IMR-90 (cell line): ENCODE measurements at regions not wholly inside any gene's neighbourhood (a gene's known extent, or its start where the extent isn't known, plus 50 kb on each side); places are given as distances from the start of the nearest gene placed in this dataset.

Experiments
- ATAC-seq: fragments of 200-7000 bp; cut with Tn5 transposase; 2 replicates; pipeline ENCODE4 v1.9.1; 2020; ENCODE audit warnings: low read depth, mild to moderate bottlenecking, moderate library complexity
- BruUV-seq: library from RNA; stranded (reverse); fragments of 400-500 nt; replicated peaks from 2 replicates; lab custom pipeline; 2021; lab: Mats Ljungman, UMichigan
- CTCF ChIA-PET: fragments of 300-600 bp; formaldehyde crosslinking; extraction: SDS; loops from one replicate; lab custom pipeline; 2021; ENCODE audit warnings: antibody characterized with exemption; lab: Yijun Ruan, JAX
- POLR2A ChIA-PET: fragments of 300-600 bp; sonication (Branson Sonifier 250); formaldehyde crosslinking; loops from one replicate; lab custom pipeline; 2022; ENCODE audit warnings: antibody characterized with exemption; ENCODE audit not compliant: unreplicated experiment; lab: Charles Lee
- DNase-seq: peaks from one replicate; pipeline ENCODE4 v3.0.0; 2013
- H2AFZ ChIP-seq: replicated peaks from 2 replicates; pipeline ENCODE3; 2013; ENCODE audit warnings: low read length, mild to moderate bottlenecking; ENCODE audit not compliant: poor library complexity
- H2AK5ac ChIP-seq: 2 replicates; pipeline ENCODE4 v1.6.1; 2013; ENCODE audit warnings: low read depth, low read length, inconsistent platforms
- H2AK9ac ChIP-seq: replicated peaks from 2 replicates; pipeline ENCODE3; 2013; ENCODE audit warnings: mild to moderate bottlenecking, low read depth, low read length, moderate library complexity; ENCODE audit not compliant: poor library complexity
- H2BK120ac ChIP-seq: 2 replicates; pipeline ENCODE4 v1.6.1; 2013; ENCODE audit warnings: low read depth, low read length, inconsistent platforms
- H2BK15ac ChIP-seq: 3 replicates; pipeline ENCODE4 v1.6.1; 2013; ENCODE audit warnings: low read depth, low read length, inconsistent platforms
- H2BK20ac ChIP-seq: 2 replicates; pipeline ENCODE4 v1.6.1; 2013; ENCODE audit warnings: low read depth, mild to moderate bottlenecking, inconsistent platforms, low read length, moderate library complexity
- H2BK5ac ChIP-seq: 2 replicates; pipeline ENCODE4 v1.6.1; 2013; ENCODE audit warnings: mild to moderate bottlenecking, low read depth, low read length, inconsistent platforms; ENCODE audit not compliant: poor library complexity, severe bottlenecking
- H3K14ac ChIP-seq: replicated peaks from 2 replicates; pipeline ENCODE4 v1.6.1; 2013; ENCODE audit warnings: low read depth, low read length, inconsistent platforms
- H3K18ac ChIP-seq: 2 replicates; pipeline ENCODE4 v1.6.1; 2013; ENCODE audit warnings: low read depth, low read length, control low read depth
- H3K23ac ChIP-seq: 2 replicates; pipeline ENCODE4 v1.6.1; 2013; ENCODE audit warnings: low read depth, low read length, inconsistent platforms
- H3K27ac ChIP-seq: 2 replicates; pipeline ENCODE4 v1.5.1; 2013; ENCODE audit warnings: mild to moderate bottlenecking, control low read depth, low read length; ENCODE audit not compliant: insufficient read depth
- H3K27me3 ChIP-seq: 2 replicates; pipeline ENCODE4 v1.6.1; 2013; ENCODE audit warnings: low read length; ENCODE audit not compliant: control insufficient read depth, insufficient read depth
- H3K36me3 ChIP-seq: 2 replicates; pipeline ENCODE4 v1.6.1; 2013; ENCODE audit warnings: low read length, mixed read lengths; ENCODE audit not compliant: control insufficient read depth, insufficient read depth
- H3K4ac ChIP-seq: 2 replicates; pipeline ENCODE4 v1.6.1; 2013; ENCODE audit warnings: low read depth, low read length, inconsistent platforms
- H3K4me1 ChIP-seq: 2 replicates; pipeline ENCODE4 v1.6.1; 2013; ENCODE audit warnings: low read length, mixed read lengths; ENCODE audit not compliant: control insufficient read depth, insufficient read depth
- H3K4me2 ChIP-seq: 2 replicates; pipeline ENCODE4 v1.6.1; 2013; ENCODE audit warnings: low read depth, mild to moderate bottlenecking, control low read depth, low read length, moderate library complexity
- H3K4me3 ChIP-seq: 2 replicates; pipeline ENCODE4 v1.5.1; 2013; ENCODE audit warnings: low read depth, mild to moderate bottlenecking, control low read depth, low read length, moderate library complexity; ENCODE audit not compliant: insufficient read depth
- H3K56ac ChIP-seq: 2 replicates; pipeline ENCODE4 v1.6.1; 2013; ENCODE audit warnings: low read length, inconsistent platforms; ENCODE audit not compliant: insufficient read depth; ENCODE audit errors: extremely low read depth
- H3K79me1 ChIP-seq, 2 experiments: 2 replicates each; pipeline ENCODE4 v1.6.1; 2013; ENCODE audit warnings: low read length in 2 of 2, inconsistent platforms in 1 of 2, low read depth in 1 of 2
- H3K9ac ChIP-seq: 2 replicates; pipeline ENCODE4 v1.6.1; 2013; ENCODE audit warnings: low read depth, low read length, control low read depth
- H3K9me1 ChIP-seq: 2 replicates; pipeline ENCODE4 v1.6.1; 2013; ENCODE audit warnings: low read length, inconsistent platforms; ENCODE audit not compliant: insufficient read depth
- H3K9me3 ChIP-seq: 2 replicates; pipeline ENCODE4 v1.6.1; 2013; ENCODE audit warnings: low read length; ENCODE audit not compliant: control insufficient read depth, insufficient read depth
- H4K20me1 ChIP-seq: 2 replicates; pipeline ENCODE4 v1.6.1; 2013; ENCODE audit warnings: low read length, inconsistent platforms; ENCODE audit not compliant: insufficient read depth
- H4K5ac ChIP-seq: 2 replicates; pipeline ENCODE4 v1.6.1; 2013; ENCODE audit warnings: mild to moderate bottlenecking, low read depth, low read length, control low read depth
- H4K8ac ChIP-seq, 2 experiments: 2 replicates each; pipeline ENCODE4 v1.6.1; 2013; ENCODE audit warnings: low read depth in 2 of 2, low read length in 2 of 2, control low read depth in 1 of 2, inconsistent platforms in 1 of 2
- H4K91ac ChIP-seq: 2 replicates; pipeline ENCODE4 v1.6.1; 2013; ENCODE audit warnings: low read depth, low read length, inconsistent platforms; ENCODE audit not compliant: insufficient read depth
- BHLHE40 ChIP-seq: fragments of 150-350 bp; IDR thresholded peaks from 2 replicates; pipeline ENCODE4 v1.6.1; 2016; ENCODE audit warnings: mild to moderate bottlenecking, low read depth, low read length
- CEBPB ChIP-seq: IDR thresholded peaks from 2 replicates; pipeline ENCODE4 v1.6.1; 2012; ENCODE audit warnings: low read depth, low read length, improper control_type of control experiment
- CHD1 ChIP-seq: IDR thresholded peaks from 2 replicates; pipeline ENCODE4 v1.6.1; 2012; ENCODE audit warnings: low read depth, low read length, improper control_type of control experiment
- FOS ChIP-seq: fragments of 150-350 bp; IDR thresholded peaks from 2 replicates; pipeline ENCODE4 v1.6.1; 2016; ENCODE audit warnings: low read depth, low read length
- MAFK ChIP-seq: IDR thresholded peaks from 2 replicates; pipeline ENCODE4 v1.6.1; 2012; ENCODE audit warnings: low read depth, low read length, improper control_type of control experiment
- MAZ ChIP-seq: IDR thresholded peaks from 2 replicates; pipeline ENCODE4 v1.6.1; 2012; ENCODE audit warnings: low read depth, mild to moderate bottlenecking, low read length, improper control_type of control experiment, moderate library complexity, borderline replicate concordance
- MXI1 ChIP-seq: IDR thresholded peaks from 2 replicates; pipeline ENCODE4 v1.6.1; 2012; ENCODE audit warnings: low read depth, mild to moderate bottlenecking, low read length, moderate library complexity, borderline replicate concordance
- NFE2L2 ChIP-seq: fragments of 150-350 bp; IDR thresholded peaks from 2 replicates; pipeline ENCODE4 v1.6.1; 2016; ENCODE audit warnings: low read depth, mild to moderate bottlenecking, low read length
- POLR2A ChIP-seq: IDR thresholded peaks from 2 replicates; pipeline ENCODE4 v1.6.1; 2012; ENCODE audit warnings: mild to moderate bottlenecking, low read depth, low read length
- RAD21 ChIP-seq: IDR thresholded peaks from 2 replicates; pipeline ENCODE4 v1.6.1; 2012; ENCODE audit warnings: low read length, improper control_type of control experiment
- RCOR1 ChIP-seq: IDR thresholded peaks from 2 replicates; pipeline ENCODE4 v1.6.1; 2012; ENCODE audit warnings: mild to moderate bottlenecking, low read length, improper control_type of control experiment; ENCODE audit not compliant: insufficient replicate concordance
- RFX5 ChIP-seq: IDR thresholded peaks from 2 replicates; pipeline ENCODE4 v1.8.0; 2012; ENCODE audit warnings: low read depth, mild to moderate bottlenecking, low read length, moderate library complexity
- SMC3 ChIP-seq: fragments of 150-350 bp; IDR thresholded peaks from 2 replicates; pipeline ENCODE4 v1.6.1; 2016; ENCODE audit warnings: low read depth, mild to moderate bottlenecking, antibody characterized with exemption, low read length, moderate library complexity
- WGBS, 2 experiments: methylation state at CpG; one replicate each; pipeline versions ENCODE4 v1.1.5 to v1.1.7; 2013; ENCODE audit warnings: missing lambda C conversion rate in 2 of 2; ENCODE audit not compliant: insufficient read length in 1 of 2; ENCODE audit errors: extremely low coverage in 2 of 2; 5-methylcytosine and 5-hydroxymethylcytosine counted together
- dilution Hi-C: fragments of 300-500 bp; cut with HindIII; formaldehyde crosslinking; loops from one replicate; pipeline ENCODE4 v1.14.3; 2018; ENCODE audit warnings: low sequenced_read_pairs; ENCODE audit not compliant: unreplicated experiment
- in situ Hi-C: fragments of 300-500 bp; cut with MboI; formaldehyde crosslinking; loops from 3 replicates; pipeline ENCODE4 v1.14.3; 2019; ENCODE audit warnings: low sequenced_read_pairs, inconsistent platforms, mixed read lengths
- intact Hi-C: fragments of 100-400 bp; cut with micrococcal nuclease; formaldehyde crosslinking; loops from 2 replicates; pipeline ENCODE4 v1.10.0; 2022
- TF ChIP-seq, protein P1 (sequence below): fragments of 150-350 bp; IDR thresholded peaks from 2 replicates; pipeline ENCODE4 v1.6.1; 2016; ENCODE audit warnings: low read depth, mild to moderate bottlenecking, low read length, moderate library complexity, borderline replicate concordance
- TF ChIP-seq, protein P2 (sequence below): conservative IDR thresholded peaks from 2 replicates; pipeline ENCODE4 v1.5.1; 2012; ENCODE audit warnings: mild to moderate bottlenecking, low read depth, low read length, improper control_type of control experiment
- TF ChIP-seq, protein P3 (sequence below): fragments of 150-350 bp; IDR thresholded peaks from 2 replicates; pipeline ENCODE4 v1.6.1; 2017; ENCODE audit warnings: mild to moderate bottlenecking, antibody characterized with exemption, low read length, low read depth

DNA sequence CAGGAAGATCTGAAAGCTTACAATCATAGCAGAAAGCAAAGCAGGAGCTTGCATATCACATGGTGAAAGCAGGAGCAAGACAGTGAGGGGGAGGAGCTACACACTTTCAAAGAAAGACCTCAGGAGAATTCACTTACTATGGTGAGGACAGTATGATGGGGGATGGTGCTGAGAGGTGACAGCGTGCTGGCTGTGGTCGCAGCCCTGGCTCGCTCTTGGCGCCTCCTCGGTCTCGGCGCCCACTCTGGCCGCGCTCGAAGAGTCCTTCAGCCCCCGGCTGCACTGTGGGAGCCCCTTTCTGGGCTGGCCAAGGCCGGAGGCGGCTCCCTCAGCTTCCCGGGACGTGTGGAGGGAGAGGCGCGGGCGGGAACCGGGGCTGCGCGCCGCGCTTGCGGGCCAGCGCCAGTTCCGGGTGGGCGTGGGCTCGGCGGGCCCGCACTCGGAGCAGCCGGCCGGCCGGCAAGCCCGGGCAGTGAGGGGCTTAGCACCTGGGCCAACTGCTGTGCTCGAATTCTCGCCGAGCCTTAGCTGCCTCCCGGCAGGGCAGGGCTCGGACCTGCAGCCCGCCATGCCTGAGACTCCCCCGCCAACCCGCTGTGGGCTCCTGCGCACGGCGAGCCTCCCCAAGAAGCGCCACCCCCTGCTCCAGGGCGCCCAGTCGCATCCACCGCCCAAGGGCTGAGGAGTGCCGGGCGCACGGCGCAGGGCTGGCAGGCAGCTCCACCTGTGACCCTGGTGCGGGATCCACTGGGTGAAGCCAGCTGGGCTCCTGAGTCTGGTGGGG is 131.9 kb upstream of the SPATS2L start:
- Histone ChIP-seq H4K20me1 (no peaks in the 10 kb centered on the region), H3K4ac (no peak overlapping the region), H3K9me1 (no peaks in the 10 kb centered on the region), H3K27ac (no peak overlapping the region), H3K27me3 (no peaks in the 10 kb centered on the region), H4K91ac (no peak overlapping the region), H2AK5ac (no peak overlapping the region), H3K14ac (no peak overlapping the region), H2BK15ac (no peak overlapping the region), H3K23ac (no peak overlapping the region), H3K18ac (no peak overlapping the region), H4K8ac (no peak overlapping the region), H2AK9ac (no peak overlapping the region), H2AFZ (no peak overlapping the region), H2BK20ac (no peak overlapping the region), H2BK120ac (no peak overlapping the region), H3K4me3 (no peak overlapping the region), H4K5ac (no peak overlapping the region), H3K36me3 (no peaks in the 10 kb centered on the region), H3K56ac (no peak overlapping the region), H3K4me1 (peaks cover 2% of the 10 kb centered on the region; the same call in 1 of the 2 replicates), H2BK5ac (no peak overlapping the region), H3K9ac (no peak overlapping the region), H3K79me1 (no peaks in the 10 kb centered on the region), H3K4me2 (no peak overlapping the region), H3K9me3 (no peaks in the 10 kb centered on the region)
- TF ChIP-seq NFE2L2 (no peak), MAZ (no peak), CHD1 (no peak), BHLHE40 (no peak), RCOR1 (no peak), SMC3 (no peak), MAFK (no peak), CEBPB (no peak), RAD21 (no peak), RFX5 (no peak), FOS (no peak), MXI1 (no peak), POLR2A (no peak)
- TF ChIP-seq, protein P1, sequence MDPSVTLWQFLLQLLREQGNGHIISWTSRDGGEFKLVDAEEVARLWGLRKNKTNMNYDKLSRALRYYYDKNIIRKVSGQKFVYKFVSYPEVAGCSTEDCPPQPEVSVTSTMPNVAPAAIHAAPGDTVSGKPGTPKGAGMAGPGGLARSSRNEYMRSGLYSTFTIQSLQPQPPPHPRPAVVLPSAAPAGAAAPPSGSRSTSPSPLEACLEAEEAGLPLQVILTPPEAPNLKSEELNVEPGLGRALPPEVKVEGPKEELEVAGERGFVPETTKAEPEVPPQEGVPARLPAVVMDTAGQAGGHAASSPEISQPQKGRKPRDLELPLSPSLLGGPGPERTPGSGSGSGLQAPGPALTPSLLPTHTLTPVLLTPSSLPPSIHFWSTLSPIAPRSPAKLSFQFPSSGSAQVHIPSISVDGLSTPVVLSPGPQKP: no peak
- TF ChIP-seq, protein P2, sequence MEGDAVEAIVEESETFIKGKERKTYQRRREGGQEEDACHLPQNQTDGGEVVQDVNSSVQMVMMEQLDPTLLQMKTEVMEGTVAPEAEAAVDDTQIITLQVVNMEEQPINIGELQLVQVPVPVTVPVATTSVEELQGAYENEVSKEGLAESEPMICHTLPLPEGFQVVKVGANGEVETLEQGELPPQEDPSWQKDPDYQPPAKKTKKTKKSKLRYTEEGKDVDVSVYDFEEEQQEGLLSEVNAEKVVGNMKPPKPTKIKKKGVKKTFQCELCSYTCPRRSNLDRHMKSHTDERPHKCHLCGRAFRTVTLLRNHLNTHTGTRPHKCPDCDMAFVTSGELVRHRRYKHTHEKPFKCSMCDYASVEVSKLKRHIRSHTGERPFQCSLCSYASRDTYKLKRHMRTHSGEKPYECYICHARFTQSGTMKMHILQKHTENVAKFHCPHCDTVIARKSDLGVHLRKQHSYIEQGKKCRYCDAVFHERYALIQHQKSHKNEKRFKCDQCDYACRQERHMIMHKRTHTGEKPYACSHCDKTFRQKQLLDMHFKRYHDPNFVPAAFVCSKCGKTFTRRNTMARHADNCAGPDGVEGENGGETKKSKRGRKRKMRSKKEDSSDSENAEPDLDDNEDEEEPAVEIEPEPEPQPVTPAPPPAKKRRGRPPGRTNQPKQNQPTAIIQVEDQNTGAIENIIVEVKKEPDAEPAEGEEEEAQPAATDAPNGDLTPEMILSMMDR: no peak
- TF ChIP-seq, protein P3, sequence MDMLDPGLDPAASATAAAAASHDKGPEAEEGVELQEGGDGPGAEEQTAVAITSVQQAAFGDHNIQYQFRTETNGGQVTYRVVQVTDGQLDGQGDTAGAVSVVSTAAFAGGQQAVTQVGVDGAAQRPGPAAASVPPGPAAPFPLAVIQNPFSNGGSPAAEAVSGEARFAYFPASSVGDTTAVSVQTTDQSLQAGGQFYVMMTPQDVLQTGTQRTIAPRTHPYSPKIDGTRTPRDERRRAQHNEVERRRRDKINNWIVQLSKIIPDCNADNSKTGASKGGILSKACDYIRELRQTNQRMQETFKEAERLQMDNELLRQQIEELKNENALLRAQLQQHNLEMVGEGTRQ: no peak
- dilution Hi-C loops: no loop called here
- ChIA-PET POLR2A (no interaction called here), CTCF (no interaction called here)
- in situ Hi-C loops: no loop called here
- WGBS, 2 experiments: 98% methylated on average over 27 of the region's 55 CpGs; no CpG with 5 or more reads in 1 of the 2 experiments
- BruUV-seq: no TSS peak
- intact Hi-C loops: no loop called here
- DNase-seq (no peak), ATAC-seq (no peak)
